Right lobe of liver (tissue), 6 donors: ENCODE measurements at regions not wholly inside any gene's neighbourhood (a gene's known extent, or its start where the extent isn't known, plus 50 kb on each side); places are given as distances from the start of the nearest gene placed in this dataset.
"Not testable (repeated sequence)": the region's sequence is repeated elsewhere in the genome, so short reads cannot be mapped to it uniquely, and the experiment has no call there.

Source experiments
- ATAC-seq, 4 donors: fragments of 200-7000 bp; cut with Tn5 transposase; one replicate each; pipeline ENCODE4 v1.9.1; 2020; ENCODE audit warnings: mild to moderate bottlenecking in 4 of 4, moderate library complexity in 4 of 4
- DNase-seq, 3 donors: peaks; one replicate each; pipeline ENCODE4 v3.0.0-alpha.2; 2020
- H3K27ac ChIP-seq, 3 donors: fragments of 200-600 bp; one replicate each; pipeline ENCODE4 v1.8.0; 2022
- H3K27me3 ChIP-seq, 2 donors: fragments of 200-600 bp; one replicate each; pipeline ENCODE4 v1.8.0; 2022
- H3K36me3 ChIP-seq, 4 donors: fragments of 200-600 bp; sonication (generic) in 1 of 4; one replicate each; pipeline versions ENCODE4 v1.5.1 to v1.8.0; 2017 to 2022; ENCODE audit warnings: control low read depth in 1 of 4
- H3K4me1 ChIP-seq, 4 donors: fragments of 200-600 bp; sonication (generic) in 1 of 4; one replicate each; pipeline versions ENCODE4 v1.5.1 to v1.8.0; 2017 to 2022; ENCODE audit warnings: control low read depth in 1 of 4
- H3K4me3 ChIP-seq, 3 donors: fragments of 200-600 bp; one replicate each; pipeline ENCODE4 v1.8.0; 2022
- H3K9me3 ChIP-seq, 4 donors: fragments of 200-600 bp; sonication (generic) in 1 of 4; one replicate each; pipeline versions ENCODE4 v1.5.1 to v1.8.0; 2017 to 2022; ENCODE audit warnings: control low read depth in 1 of 4
- POLR2A ChIP-seq: fragments of 450-650 bp; IDR thresholded peaks from one replicate; pipeline ENCODE4 v1.6.1; 2017; ENCODE audit warnings: antibody characterized with exemption, mild to moderate bottlenecking
- WGBS: methylation state at CpG from one replicate; pipeline ENCODE4 v1.1.6; 2018; ENCODE audit warnings: low coverage, low lambda C conversion rate; ENCODE audit not compliant: insufficient coverage; ENCODE audit errors: missing lambda C conversion rate; 5-methylcytosine and 5-hydroxymethylcytosine counted together
- intact Hi-C, 2 donors: fragments of 100-400 bp; cut with DNase I; formaldehyde crosslinking; loops; one replicate each; pipeline versions ENCODE4 v1.11.2 to v1.14.1; 2022
- TF ChIP-seq, protein P1 (sequence below), 4 donors: fragments of 200-600 bp in 3 of 4; fragments of 450-650 bp in 1 of 4; IDR thresholded peaks; one replicate each; pipeline versions ENCODE4 v1.5.1 to v1.8.0; 2016 to 2022; ENCODE audit warnings: antibody characterized with exemption in 4 of 4, mild to moderate bottlenecking in 2 of 4
- donor health status: DM: no; HTN: yes; CAD: no.
- donor health status: DM: no; HTN: no; CAD: no.
- donor health status: DM: no; HTN: no; CAD: no.
- donor health status: DM: no; HTN: yes; CAD: no.
- donor health status: DM: no; HTN: yes; CAD: no.

DNA sequence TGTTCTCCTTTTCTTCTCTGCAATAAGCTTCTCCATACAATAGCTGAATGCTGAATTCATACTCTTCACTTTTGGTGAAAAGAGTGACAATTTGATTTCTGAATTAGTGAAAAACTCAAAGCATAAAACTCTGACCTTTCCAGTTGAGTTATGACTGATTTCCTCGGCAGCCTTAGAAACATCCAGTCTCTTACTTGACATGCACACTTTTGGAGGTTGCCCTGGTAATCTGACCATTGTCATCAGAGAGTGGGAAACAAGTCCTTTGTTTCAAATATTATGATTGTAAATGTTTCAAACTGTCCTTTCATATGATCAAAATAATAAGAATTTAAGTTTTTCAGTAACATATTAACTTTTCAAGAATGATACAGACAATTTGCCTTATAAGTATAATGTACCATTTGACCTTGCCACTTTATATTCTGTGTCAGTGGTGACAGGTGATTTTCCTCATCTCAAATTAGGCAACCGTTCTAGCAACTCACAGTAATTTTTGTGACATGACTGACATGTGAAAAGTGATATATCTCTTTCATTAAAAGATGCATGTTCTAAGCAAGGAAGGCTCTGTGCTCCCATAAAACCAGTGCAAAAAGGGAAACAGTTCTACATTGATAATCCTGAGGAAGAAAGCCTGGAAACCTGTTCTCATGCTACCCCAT is 507.6 kb upstream of the ROBO2 start:
- H3K27me3 ChIP-seq, result no peaks in the 10 kb centered on the region
- H3K4me3 ChIP-seq, result no peak overlapping the region
- no peaks in the 10 kb centered on the region for H3K9me3 ChIP-seq
- no peaks in the 10 kb centered on the region for H3K4me1 ChIP-seq
- intact Hi-C loops, result no loop called here
- no peak overlapping the region for H3K27ac ChIP-seq
- ATAC-seq, result no peak
- no peak for DNase-seq
- 39% methylated on average over 2 of the region's 2 CpGs for WGBS
- TF ChIP-seq, protein P1, sequence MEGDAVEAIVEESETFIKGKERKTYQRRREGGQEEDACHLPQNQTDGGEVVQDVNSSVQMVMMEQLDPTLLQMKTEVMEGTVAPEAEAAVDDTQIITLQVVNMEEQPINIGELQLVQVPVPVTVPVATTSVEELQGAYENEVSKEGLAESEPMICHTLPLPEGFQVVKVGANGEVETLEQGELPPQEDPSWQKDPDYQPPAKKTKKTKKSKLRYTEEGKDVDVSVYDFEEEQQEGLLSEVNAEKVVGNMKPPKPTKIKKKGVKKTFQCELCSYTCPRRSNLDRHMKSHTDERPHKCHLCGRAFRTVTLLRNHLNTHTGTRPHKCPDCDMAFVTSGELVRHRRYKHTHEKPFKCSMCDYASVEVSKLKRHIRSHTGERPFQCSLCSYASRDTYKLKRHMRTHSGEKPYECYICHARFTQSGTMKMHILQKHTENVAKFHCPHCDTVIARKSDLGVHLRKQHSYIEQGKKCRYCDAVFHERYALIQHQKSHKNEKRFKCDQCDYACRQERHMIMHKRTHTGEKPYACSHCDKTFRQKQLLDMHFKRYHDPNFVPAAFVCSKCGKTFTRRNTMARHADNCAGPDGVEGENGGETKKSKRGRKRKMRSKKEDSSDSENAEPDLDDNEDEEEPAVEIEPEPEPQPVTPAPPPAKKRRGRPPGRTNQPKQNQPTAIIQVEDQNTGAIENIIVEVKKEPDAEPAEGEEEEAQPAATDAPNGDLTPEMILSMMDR (IDR thresholded peaks at IDR 0.05), result no peak
- no peak for TF ChIP-seq POLR2A
- H3K36me3 ChIP-seq, result no peaks in the 10 kb centered on the region

DNA sequence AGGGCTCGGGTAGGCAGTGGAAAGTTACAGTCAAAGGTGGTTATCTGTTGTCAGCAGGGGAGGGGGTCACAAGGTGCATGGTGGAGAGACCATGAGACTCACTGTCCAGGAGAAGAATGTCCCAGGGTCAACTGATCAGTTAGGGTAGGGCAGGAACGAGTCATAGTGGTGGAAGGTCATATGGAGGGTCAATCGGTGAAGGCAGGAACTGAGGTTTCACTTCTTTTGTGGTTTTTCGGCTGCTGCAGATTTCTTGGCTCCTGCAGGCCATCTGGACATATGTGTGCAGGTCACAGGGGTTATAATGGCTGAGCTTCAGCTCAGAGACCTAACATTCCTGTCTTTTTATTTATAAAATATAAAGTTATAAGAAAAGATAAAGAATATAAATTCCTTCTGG is 506.2 kb upstream of the ROBO2 start:
- H3K36me3 ChIP-seq, H3K27ac ChIP-seq, H3K9me3 ChIP-seq, H3K4me3 ChIP-seq, H3K4me1 ChIP-seq, H3K27me3 ChIP-seq, DNase-seq, intact Hi-C loops, ATAC-seq: not testable (repeated sequence)
- WGBS, result 25% methylated on average over 3 of the region's 4 CpGs

DNA sequence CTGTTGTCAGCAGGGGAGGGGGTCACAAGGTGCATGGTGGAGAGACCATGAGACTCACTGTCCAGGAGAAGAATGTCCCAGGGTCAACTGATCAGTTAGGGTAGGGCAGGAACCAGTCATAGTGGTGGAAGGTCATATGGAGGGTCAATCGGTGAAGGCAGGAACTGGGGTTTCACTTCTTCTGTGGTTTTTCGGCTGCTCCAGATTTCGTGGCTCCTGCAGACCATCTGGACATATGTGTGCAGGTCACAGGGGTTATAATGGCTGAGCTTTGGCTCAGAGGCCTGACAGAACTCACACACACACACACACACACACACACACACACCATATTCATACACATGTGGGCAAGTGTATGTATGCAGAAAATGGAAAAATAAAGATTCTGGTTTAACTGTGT is 502.0 kb upstream of the ROBO2 start:
- intact Hi-C loops, H3K27me3 ChIP-seq, DNase-seq, ATAC-seq, H3K36me3 ChIP-seq, H3K27ac ChIP-seq, H3K4me1 ChIP-seq, H3K9me3 ChIP-seq, H3K4me3 ChIP-seq: not testable (repeated sequence)
- WGBS, result 69% methylated on average over 3 of the region's 3 CpGs

DNA sequence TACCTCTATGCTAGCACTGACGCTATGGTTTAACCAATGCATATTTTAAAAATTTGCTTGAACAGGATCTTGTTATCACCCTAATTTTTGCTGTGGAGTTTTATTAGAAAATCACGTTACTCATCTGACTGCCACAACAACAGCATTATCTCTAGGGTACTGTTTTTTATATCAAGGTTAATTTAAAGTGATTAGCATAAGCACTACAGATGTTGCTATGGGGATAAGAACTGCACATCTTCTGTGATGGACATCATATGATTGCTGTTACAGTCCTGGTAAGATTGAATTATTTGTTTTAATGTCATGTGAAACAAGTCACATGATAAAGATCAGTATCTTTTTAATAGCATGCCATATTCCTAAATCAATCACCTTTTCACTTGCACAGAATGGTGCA is 492.2 kb upstream of the ROBO2 start:
- DNase-seq (no peak), ATAC-seq (no peak)
- Histone ChIP-seq H3K27ac (no peak overlapping the region), H3K36me3 (no peaks in the 10 kb centered on the region), H3K9me3 (no peaks in the 10 kb centered on the region), H3K4me1 (no peaks in the 10 kb centered on the region), H3K27me3 (no peaks in the 10 kb centered on the region), H3K4me3 (no peak overlapping the region)
- intact Hi-C loops, result no loop called here
- WGBS, result 46% methylated on average over 2 of the region's 2 CpGs
- TF ChIP-seq, protein P1 (IDR thresholded peaks at IDR 0.05), result no peak
- TF ChIP-seq POLR2A, result no peak

DNA sequence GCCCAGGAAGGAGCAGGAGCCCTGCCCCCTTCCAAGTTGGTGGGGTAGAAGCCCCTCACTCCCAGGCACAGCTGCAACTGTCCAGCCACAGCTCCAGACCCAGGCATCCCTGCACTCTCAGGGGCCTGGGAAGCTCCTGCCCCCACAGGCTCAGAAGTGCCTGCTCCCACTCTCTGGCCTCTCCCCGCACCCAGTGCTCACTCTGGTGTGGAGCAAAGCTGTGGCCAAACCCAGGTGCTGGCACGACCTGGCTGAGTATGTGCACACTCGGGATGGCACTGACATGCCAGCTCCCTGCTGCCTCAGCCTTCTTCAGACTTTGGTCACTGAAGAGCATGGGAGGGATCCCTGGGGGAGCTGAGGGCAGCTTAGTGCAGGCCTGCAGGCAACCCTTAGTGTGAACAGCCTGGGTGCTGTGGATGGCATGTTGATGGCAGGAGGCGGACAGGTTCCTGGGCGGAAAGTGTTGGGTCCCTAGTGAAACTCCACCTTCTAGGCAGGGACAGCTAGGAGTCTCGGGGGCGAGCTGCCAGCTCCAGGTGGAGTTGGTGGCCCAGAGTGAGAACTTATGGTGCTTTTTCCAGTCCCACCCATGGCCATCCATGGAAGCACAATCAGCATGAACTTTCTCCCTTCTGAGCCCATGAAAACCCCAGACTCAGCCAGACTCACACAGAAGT is 489.2 kb upstream of the ROBO2 start:
- Histone ChIP-seq H3K4me3 (no peak overlapping the region), H3K27me3 (no peaks in the 10 kb centered on the region), H3K27ac (no peak overlapping the region), H3K36me3 (no peaks in the 10 kb centered on the region), H3K9me3 (no peaks in the 10 kb centered on the region), H3K4me1 (no peaks in the 10 kb centered on the region)
- ATAC-seq (peak in 1 of 4 donors; percentile 25), DNase-seq (no peak)
- intact Hi-C loops, result no loop called here
- 80% methylated on average over 1 of the region's 7 CpGs for WGBS
- no peak for TF ChIP-seq POLR2A
- TF ChIP-seq, protein P1 (IDR thresholded peaks at IDR 0.05), result no peak
